GM23338 (cell line): ENCODE measurements at regions not wholly inside any gene's neighbourhood (a gene's known extent, or its start where the extent isn't known, plus 50 kb on each side); places are given as distances from the start of the nearest gene placed in this dataset.

Experiments
- CREB1 ChIP-seq: fragments of 250-450 bp; sonication (Bioruptor Pico); IDR thresholded peaks from 2 replicates; pipeline ENCODE4 v1.5.0; 2020; ENCODE audit warnings: low read depth, mild to moderate bottlenecking, moderate library complexity
- EZH2 ChIP-seq: fragments of 200-600 bp; sonication (generic); IDR thresholded peaks from one replicate; pipeline ENCODE4 v1.8.0; 2017; ENCODE audit warnings: antibody characterized with exemption, mild to moderate bottlenecking, low read depth; ENCODE audit not compliant: unreplicated experiment
- EZH2phosphoT487 ChIP-seq: fragments of 200-600 bp; sonication (generic); IDR thresholded peaks from one replicate; pipeline ENCODE4 v1.8.1; 2018; ENCODE audit warnings: antibody characterized with exemption; ENCODE audit not compliant: unreplicated experiment
- JUNB ChIP-seq: IDR thresholded peaks from one replicate; pipeline ENCODE4 v1.6.1; 2016; ENCODE audit warnings: antibody characterized with exemption; ENCODE audit not compliant: unreplicated experiment
- NANOG ChIP-seq: IDR thresholded peaks from 2 replicates; pipeline ENCODE4 v1.6.1; 2016; ENCODE audit warnings: antibody characterized with exemption, borderline replicate concordance
- POLR2AphosphoS5 ChIP-seq: IDR thresholded peaks from 2 replicates; pipeline ENCODE4 v1.6.1; 2016; ENCODE audit warnings: antibody characterized with exemption, low read depth
- REST ChIP-seq: IDR thresholded peaks from one replicate; pipeline ENCODE4 v1.6.1; 2018; ENCODE audit warnings: antibody characterized with exemption; ENCODE audit not compliant: unreplicated experiment
- ZNF114 ChIP-seq: fragments of 250-450 bp; sonication (Bioruptor Pico); IDR thresholded peaks from 2 replicates; pipeline ENCODE4 v1.5.0; 2020; ENCODE audit warnings: mild to moderate bottlenecking, moderate library complexity
- ZNF331 ChIP-seq: fragments of 250-450 bp; sonication (Bioruptor Pico); IDR thresholded peaks from 2 replicates; pipeline ENCODE4 v1.5.0; 2020; ENCODE audit warnings: low read depth, mild to moderate bottlenecking, moderate library complexity
- TF ChIP-seq, protein P1 (sequence below), 2 experiments: fragments of 200-600 bp in 1 of 2; sonication (generic) in 1 of 2; conservative IDR thresholded peaks; 2 replicates each; pipeline versions ENCODE4 v1.5.1 to v1.6.1; 2016 to 2017; ENCODE audit warnings: antibody characterized with exemption in 2 of 2, low read depth in 2 of 2, mild to moderate bottlenecking in 2 of 2, moderate library complexity in 1 of 2
- TF ChIP-seq, protein P2 (sequence below): IDR thresholded peaks from 2 replicates; pipeline ENCODE4 v1.6.1; 2016; ENCODE audit warnings: antibody characterized with exemption
- TF ChIP-seq, protein P3 (sequence below): fragments of 250-450 bp; sonication (Bioruptor Pico); IDR thresholded peaks from 2 replicates; pipeline ENCODE4 v1.5.0; 2020; ENCODE audit warnings: mild to moderate bottlenecking, moderate library complexity

GRCh38 chrX:40996886-40997530, 88.2 kb upstream of the USP9X start:
- TF ChIP-seq, protein P1, sequence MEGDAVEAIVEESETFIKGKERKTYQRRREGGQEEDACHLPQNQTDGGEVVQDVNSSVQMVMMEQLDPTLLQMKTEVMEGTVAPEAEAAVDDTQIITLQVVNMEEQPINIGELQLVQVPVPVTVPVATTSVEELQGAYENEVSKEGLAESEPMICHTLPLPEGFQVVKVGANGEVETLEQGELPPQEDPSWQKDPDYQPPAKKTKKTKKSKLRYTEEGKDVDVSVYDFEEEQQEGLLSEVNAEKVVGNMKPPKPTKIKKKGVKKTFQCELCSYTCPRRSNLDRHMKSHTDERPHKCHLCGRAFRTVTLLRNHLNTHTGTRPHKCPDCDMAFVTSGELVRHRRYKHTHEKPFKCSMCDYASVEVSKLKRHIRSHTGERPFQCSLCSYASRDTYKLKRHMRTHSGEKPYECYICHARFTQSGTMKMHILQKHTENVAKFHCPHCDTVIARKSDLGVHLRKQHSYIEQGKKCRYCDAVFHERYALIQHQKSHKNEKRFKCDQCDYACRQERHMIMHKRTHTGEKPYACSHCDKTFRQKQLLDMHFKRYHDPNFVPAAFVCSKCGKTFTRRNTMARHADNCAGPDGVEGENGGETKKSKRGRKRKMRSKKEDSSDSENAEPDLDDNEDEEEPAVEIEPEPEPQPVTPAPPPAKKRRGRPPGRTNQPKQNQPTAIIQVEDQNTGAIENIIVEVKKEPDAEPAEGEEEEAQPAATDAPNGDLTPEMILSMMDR (conservative IDR thresholded peaks at IDR 0.05; ENCODE audit: low read depth in 2 of 2) = no peak
- no peak for TF ChIP-seq ZNF331 (CRISPR knock-in tag)
- TF ChIP-seq, protein P2, sequence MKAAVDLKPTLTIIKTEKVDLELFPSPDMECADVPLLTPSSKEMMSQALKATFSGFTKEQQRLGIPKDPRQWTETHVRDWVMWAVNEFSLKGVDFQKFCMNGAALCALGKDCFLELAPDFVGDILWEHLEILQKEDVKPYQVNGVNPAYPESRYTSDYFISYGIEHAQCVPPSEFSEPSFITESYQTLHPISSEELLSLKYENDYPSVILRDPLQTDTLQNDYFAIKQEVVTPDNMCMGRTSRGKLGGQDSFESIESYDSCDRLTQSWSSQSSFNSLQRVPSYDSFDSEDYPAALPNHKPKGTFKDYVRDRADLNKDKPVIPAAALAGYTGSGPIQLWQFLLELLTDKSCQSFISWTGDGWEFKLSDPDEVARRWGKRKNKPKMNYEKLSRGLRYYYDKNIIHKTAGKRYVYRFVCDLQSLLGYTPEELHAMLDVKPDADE = no peak
- no peak for TF ChIP-seq POLR2AphosphoS5
- no peak for TF ChIP-seq CREB1 (CRISPR knock-in tag)
- TF ChIP-seq ZNF114 (CRISPR knock-in tag) = no peak
- TF ChIP-seq EZH2 = no peak
- TF ChIP-seq, protein P3, sequence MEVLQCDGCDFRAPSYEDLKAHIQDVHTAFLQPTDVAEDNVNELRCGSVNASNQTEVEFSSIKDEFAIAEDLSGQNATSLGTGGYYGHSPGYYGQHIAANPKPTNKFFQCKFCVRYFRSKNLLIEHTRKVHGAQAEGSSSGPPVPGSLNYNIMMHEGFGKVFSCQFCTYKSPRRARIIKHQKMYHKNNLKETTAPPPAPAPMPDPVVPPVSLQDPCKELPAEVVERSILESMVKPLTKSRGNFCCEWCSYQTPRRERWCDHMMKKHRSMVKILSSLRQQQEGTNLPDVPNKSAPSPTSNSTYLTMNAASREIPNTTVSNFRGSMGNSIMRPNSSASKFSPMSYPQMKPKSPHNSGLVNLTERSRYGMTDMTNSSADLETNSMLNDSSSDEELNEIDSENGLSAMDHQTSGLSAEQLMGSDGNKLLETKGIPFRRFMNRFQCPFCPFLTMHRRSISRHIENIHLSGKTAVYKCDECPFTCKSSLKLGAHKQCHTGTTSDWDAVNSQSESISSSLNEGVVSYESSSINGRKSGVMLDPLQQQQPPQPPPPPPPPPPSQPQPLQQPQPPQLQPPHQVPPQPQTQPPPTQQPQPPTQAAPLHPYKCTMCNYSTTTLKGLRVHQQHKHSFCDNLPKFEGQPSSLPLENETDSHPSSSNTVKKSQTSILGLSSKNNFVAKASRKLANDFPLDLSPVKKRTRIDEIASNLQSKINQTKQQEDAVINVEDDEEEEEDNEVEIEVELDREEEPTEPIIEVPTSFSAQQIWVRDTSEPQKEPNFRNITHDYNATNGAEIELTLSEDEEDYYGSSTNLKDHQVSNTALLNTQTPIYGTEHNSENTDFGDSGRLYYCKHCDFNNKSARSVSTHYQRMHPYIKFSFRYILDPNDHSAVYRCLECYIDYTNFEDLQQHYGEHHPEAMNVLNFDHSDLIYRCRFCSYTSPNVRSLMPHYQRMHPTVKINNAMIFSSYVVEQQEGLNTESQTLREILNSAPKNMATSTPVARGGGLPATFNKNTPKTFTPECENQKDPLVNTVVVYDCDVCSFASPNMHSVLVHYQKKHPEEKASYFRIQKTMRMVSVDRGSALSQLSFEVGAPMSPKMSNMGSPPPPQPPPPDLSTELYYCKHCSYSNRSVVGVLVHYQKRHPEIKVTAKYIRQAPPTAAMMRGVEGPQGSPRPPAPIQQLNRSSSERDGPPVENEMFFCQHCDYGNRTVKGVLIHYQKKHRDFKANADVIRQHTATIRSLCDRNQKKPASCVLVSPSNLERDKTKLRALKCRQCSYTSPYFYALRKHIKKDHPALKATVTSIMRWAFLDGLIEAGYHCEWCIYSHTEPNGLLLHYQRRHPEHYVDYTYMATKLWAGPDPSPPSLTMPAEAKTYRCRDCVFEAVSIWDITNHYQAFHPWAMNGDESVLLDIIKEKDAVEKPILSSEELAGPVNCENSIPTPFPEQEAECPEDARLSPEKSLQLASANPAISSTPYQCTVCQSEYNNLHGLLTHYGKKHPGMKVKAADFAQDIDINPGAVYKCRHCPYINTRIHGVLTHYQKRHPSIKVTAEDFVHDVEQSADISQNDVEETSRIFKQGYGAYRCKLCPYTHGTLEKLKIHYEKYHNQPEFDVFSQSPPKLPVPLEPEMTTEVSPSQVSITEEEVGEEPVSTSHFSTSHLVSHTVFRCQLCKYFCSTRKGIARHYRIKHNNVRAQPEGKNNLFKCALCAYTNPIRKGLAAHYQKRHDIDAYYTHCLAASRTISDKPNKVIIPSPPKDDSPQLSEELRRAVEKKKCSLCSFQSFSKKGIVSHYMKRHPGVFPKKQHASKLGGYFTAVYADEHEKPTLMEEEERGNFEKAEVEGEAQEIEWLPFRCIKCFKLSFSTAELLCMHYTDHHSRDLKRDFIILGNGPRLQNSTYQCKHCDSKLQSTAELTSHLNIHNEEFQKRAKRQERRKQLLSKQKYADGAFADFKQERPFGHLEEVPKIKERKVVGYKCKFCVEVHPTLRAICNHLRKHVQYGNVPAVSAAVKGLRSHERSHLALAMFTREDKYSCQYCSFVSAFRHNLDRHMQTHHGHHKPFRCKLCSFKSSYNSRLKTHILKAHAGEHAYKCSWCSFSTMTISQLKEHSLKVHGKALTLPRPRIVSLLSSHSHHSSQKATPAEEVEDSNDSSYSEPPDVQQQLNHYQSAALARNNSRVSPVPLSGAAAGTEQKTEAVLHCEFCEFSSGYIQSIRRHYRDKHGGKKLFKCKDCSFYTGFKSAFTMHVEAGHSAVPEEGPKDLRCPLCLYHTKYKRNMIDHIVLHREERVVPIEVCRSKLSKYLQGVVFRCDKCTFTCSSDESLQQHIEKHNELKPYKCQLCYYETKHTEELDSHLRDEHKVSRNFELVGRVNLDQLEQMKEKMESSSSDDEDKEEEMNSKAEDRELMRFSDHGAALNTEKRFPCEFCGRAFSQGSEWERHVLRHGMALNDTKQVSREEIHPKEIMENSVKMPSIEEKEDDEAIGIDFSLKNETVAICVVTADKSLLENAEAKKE (CRISPR knock-in tag) = no peak
- no peak for TF ChIP-seq EZH2phosphoT487
- TF ChIP-seq JUNB = no peak
- no peak for TF ChIP-seq REST
- TF ChIP-seq NANOG = no peak
